Suppressor macrophage (primary cell): ENCODE measurements at regions not wholly inside any gene's neighbourhood (a gene's known extent, or its start where the extent isn't known, plus 50 kb on each side); places are given as distances from the start of the nearest gene placed in this dataset.

ENCODE experiments used
- DNase-seq, 4 experiments: peaks; one replicate each; pipeline ENCODE4 v3.0.0-alpha.2; 2020 to 2022

DNA sequence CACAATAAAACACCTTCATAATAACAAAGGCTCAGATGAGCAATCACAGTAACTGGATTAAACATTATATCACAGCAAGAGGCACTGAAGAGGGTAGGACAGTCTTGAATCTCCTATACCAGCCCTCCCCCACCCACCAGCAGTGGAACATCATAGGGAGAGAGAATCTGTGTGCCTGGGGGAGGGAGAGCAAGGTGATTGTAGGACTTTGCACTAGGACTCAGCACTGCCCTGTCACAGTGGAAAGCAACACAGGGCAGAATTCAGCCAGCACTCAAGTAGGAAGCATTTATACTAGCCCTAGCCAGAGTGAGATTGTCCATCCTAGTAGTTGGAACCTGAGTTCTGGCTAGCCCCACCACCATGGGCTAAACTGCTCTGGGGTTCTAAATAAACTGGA, 400.2 kb downstream of the HAO1 start:
- no peak for DNase-seq

DNA sequence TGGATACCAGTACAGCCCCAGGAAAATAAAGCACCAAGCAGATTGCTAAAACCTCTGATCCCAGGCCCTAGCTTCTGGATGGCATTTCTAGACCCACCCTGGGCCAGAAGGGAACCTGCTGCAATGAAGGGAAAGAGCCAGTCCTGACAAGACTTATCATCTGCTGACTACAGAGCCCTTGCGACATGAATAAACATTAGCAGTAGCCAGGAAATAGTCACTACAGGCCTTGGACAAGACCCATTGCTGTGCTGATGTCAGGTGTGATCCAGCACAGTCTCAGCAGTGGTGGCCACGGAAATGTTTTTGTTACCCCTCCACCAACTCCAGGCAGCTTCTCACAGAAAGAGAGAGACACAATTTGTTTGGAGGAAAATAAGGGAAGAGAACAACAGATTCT, 399.3 kb downstream of the HAO1 start:
- no peak for DNase-seq

DNA sequence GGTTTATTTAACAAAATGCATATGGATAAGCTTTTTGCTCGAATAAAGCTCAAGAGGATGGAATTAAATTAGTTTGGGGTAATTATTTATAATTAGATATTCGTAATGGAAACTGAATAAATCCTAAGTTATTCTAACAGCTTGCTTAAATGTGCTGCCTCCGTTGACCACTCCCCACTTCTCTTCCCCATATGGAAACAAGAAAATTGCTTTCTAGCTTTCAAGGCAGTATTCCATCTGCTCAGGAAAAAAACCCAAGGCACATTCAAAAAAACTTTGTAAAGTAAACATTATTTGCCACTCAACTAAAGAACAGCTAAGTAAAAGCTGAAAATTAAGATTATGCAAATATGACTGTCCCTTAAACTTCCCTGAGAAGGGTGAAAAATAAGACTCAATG, 369.2 kb downstream of the HAO1 start:
- no peak for DNase-seq

DNA sequence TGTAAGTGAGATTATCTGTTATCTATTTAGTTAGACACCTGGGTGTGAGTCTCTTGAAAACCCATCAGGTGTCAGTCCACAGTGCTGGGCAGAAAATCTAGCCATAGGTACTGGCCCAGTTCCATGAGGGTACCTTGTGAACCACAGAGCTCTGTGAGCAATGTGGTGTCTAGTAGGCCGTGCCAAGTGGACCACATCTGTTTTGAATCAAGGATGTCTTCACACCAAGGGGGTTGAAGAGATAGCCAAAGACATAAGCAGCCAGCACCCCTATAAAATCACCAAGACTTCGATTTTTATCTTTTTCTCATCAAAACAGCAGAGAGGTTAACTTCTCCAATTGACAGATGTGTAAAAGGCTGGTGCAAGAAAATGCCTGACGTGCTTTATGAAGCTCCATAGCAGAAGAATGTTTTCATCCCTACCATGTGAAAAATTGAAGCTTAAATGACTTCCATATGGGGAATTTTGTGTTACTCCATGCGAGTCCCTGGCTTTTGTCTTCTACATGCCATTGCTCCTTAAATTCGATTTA, 368.7 kb downstream of the HAO1 start:
- DNase-seq = no peak

DNA sequence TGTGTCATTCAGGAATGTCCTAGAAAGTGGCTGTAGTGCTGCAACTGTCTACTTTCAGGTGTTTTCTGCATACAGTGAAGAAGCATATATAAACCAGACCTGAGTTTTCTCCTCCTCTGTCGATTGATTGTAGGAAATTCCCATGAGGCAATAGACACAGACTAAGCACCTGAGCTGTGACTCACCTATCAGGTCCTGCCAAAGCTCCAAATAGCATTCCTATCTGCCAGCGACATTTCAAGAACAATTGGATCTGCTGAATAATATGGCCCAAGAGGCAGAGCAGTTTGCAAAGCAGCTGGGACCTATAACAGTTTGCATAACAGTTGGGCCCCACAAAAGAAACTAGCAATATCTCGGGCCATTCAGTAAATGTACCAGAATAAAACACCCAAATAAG, 360.4 kb downstream of the HAO1 start:
- no peak for DNase-seq

DNA sequence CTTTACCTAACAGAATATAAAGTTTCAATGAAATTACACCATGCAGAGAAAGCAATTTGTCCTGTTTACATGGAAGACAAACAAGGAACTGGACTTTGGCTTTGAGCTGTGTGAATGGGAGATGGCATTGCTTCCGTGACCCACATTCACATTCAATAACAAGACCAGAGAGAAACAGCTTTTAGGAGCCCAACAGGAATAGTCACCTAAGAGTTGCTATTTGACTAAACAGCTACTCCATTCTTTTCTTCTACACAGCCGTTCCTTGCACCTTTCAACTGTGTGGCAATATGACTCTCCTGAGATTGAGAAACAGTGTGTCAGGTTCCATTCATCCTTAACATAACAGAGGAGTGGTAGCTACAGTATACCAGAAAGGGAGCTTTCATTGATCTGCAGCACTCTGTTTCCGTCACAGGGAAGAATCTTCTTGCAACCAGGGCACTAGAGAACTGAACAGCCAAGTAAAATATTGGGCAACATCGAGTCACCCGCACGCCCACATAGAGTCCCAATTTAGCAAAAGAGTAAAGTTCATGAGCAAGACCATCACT, 355.1 kb downstream of the HAO1 start:
- peak; percentile 45 to 56 (median 47) for DNase-seq

DNA sequence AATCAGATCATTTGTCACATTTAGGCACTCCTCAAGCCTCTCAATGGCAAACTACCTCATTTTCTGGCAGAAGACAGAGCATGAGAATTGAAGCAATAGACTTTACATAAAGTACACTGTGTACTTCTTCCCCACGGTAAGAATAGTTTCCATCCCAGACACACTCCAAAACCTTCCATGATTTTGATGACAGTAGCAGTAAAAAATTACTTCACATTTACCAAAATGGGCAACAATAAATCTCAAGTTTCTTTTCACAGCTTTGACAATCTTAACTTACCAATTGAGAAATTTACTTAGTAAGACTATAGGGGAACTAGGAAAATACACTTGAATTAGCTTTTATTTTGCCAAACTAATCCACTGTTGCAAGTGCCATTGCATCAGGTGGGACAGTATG, 353.8 kb downstream of the HAO1 start:
- DNase-seq = no peak

DNA sequence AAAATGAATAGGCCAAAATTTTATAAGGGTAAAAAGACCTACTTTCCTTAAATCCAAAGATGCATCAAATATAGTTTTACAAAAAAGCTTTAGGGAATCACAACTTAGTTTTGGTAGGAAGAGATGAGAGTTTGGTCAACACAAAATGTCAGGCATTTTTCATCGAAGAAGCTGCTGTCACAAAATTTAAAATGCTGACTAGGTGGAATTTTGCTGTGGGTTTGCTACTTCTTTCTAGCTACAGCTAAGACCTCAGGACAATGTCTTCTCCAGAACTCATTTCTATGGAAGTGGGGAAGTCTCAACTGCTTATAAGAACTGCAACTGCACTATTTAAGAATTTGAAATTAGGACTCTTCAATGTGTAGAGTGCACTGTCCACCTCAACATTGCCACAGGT, 351.1 kb downstream of the HAO1 start:
- DNase-seq = no peak

DNA sequence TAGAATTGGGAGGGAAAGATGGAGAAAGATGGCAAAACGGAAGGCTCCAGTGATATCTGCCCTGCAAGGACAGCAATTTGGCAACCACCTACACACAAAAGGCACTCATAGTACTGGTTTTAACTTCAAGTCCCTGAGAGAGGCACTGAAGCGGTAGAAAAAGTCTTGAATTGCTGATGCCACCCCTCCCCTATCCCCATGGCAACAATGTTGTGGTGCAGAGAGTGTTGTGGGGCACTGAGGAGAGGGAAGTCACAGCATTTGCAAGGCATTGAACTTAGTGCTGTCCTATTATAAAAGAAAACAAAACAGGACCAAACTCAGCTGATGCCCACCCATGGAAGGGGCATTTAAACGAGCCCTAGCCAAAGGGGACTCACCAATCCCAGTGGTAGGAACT, 343.7 kb downstream of the HAO1 start:
- DNase-seq = no peak

DNA sequence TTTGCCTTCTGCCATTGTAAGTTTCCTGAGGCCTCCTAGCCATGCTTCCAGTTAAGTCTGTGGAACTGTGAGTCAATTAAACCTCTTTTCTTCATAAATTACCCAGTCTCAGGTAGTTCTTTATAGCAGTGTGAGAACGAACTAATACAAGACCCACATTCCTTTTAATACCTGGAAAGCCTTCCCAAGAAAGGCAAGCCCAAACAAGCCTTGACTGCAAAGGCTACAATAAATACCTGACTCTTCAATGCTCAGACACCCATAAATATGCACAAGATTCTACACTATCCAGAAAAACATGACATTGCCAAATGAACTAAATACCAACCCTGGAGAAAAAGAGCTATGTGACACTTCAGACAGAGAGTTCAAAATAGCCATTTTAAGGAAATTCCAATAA, 338.8 kb downstream of the HAO1 start:
- no peak for DNase-seq

DNA sequence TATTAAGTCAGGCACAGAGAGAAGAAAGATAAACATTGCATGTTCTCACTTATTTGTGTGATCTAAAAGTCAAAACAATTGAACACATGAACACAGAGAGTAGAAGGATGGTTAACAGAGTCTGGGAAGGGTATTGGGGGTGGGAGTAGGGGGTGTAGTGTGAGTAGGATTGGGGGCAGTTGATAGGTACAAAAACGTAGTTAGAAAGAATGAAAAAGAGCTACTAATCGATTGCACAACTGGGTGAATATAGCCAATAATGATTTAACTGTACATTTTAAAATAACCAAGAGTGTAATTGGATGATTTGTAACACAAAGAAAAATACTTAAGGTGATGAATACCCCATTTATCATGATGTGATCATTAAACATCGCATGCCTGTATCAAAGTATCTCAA, 333.3 kb downstream of the HAO1 start:
- no peak for DNase-seq

DNA sequence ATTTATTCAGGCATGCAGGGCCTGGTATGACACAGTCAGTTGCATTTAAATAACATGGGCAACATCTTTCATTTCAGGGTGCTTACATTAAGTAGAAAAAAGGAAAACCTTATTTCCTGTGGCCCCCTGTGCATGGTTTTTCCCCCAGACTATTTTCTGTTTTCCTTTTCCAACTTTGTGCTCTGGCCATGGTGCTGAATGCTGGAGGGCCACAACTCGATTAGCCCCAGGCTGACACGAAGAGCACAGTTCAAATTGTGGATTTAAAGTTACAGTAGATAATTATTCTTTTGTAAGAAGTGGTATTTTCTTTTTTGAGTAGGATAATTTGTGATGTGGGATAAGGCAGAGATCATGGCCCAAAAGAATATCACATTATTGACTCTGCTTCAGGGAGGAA, 332.0 kb downstream of the HAO1 start:
- DNase-seq = no peak

DNA sequence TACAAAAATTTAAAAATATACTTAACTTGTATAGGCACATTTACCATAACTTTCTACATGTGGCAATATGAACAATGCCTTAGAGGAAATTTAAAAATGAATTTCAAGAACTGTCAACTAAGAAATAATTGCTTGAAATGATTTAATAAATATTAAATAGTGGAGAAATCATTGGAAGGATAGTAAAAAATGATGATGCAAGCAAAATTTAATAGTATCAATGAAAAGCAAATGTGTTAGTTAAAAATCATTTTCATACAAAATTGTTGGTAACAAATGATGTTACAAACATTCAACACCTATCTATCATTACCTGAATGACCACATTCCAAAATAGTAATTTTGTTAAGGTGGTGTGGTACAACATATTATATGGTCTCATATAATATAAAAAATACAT, 331.0 kb downstream of the HAO1 start:
- DNase-seq = no peak

DNA sequence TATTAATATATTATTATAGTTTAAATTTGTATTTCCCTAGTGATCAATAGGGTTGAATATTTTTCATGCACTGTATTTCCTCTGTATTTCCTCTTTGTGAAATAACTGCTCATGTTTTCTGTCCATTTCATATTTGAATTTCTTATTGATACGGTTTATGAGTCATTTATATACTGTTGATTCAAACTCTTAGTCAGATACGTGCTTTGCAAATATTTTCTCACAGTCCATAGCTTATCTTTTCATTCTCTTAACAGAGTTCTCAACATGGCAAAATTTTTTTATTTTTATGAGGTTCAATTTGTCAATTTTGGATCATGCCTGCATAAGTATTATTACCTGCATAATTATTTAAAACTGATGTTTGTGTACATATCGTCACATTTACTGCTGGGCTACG, 329.6 kb downstream of the HAO1 start:
- DNase-seq = no peak

DNA sequence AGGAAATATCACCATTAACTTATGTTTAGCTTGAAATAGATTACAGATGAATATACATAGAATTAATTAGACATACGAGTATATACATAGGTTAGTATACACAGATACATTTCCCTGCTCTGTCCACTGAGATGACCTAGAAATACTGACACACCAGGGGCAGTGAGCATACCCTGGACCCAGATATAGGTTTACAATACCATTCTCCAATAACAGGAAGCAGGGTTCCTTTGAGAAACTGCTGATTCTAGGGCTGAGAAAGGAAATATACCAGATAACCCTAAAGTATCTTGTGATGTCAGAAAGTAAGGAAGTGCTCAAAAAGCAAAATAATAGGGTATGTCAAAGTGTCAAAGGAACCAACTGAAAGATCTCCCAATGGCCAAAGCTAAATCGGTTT, 322.5 kb downstream of the HAO1 start:
- DNase-seq = no peak

DNA sequence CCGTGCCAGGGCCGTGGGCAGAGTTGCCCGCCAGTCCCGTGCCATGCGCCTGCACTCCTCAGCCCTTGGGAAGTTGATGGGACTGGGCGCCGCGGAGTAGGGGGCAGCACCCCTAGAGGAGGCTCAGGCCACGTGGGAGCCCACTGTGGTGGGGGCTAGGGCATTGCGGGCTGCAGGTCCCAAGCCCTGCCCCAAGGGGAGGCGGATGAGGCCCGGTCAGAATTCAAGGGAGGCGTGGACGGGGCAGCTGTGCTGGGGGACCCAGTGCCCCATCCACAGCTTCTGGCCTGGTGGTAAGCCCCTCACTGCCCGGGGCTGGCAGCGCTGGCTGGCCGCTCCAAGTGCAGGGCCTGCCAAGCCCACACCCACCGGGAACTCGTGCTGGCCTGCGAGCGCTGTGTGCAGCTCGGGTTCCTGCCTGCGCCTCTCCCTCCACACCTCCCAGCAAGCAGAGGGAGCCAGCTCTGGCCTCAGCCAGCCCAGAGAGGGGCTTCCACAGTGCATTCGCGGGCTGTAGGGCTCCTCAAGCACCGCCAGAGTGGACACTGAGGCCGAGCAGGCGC, 317.8 kb downstream of the HAO1 start:
- DNase-seq = no peak

DNA sequence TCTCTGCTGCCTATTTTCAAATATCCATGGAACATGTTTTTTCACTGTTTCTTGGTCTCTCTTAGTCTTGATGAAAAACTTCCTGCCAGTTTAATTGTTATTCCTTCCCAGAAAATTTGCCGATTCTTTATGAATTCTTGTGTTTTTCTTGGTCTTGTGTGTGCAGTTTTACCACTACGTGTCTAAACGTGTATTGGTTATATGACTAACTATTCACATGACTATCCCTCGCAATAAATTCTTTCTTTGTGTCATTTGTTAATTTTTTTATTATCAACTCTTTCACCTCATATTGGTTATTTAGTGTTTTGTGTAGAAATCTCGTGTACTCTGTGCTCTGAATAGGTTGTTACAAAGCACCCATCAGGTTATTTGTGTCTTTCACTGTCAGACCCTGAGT, 315.4 kb downstream of the HAO1 start:
- DNase-seq = no peak

DNA sequence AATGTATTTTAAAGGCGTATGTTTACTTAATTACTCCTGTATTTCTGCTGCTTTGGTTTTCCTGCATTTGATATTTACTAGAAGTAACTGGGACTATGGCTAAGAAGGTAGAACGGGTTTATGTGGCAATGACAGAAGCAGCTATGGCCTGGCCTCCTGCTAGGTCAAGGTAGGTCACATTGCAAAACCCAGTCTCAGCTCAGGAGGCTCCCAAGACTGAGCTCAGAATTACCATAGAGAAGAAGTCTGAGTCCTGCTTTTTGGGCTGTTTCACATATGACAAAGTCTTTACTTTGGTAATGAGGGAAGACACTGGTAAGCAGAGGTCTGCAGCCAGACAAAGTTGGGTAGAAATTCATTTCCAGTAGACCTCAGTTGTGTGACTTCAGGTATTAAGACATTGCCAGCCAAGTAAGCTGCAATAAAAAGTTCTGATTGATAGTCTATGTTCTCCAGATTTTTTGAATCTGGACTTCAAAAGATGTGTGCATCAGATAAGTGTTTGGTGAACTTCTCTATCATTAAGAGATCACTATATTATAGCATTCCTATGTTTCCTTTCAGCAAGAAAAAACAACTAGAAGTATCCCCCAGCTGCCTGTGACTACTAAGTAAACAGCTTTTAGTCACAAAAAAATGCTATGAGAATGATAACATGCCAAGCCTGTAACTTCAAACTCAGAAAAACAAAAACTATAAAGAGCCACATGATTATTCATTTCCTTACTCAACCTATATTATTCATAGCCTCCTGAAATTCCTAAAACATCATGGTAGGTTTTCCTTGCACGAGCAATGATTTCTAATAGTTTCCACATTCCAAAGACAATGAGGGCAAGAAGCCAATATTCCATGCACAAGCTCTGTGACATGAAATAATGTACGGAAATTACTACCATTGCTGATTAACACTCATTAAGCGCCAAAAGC, 312.3 kb downstream of the HAO1 start:
- DNase-seq = no peak

DNA sequence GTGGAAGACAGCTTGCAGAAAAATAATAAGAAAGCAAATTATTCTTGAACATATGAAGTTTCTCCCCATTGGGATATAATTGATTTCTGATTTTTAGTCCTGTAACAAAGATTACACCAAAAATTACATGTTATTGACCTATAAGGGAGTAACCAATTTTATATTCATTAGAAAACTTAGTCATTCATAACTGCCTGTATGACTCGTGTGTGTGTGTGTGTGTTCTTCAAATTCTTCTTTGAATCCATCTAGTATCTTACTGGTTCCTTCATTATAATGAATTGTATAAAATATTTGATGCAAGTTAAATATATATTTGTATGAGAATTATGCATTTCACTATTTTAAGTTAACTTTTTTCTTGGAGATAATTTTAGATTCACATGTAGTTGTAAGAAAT, 310.4 kb downstream of the HAO1 start:
- DNase-seq = no peak

DNA sequence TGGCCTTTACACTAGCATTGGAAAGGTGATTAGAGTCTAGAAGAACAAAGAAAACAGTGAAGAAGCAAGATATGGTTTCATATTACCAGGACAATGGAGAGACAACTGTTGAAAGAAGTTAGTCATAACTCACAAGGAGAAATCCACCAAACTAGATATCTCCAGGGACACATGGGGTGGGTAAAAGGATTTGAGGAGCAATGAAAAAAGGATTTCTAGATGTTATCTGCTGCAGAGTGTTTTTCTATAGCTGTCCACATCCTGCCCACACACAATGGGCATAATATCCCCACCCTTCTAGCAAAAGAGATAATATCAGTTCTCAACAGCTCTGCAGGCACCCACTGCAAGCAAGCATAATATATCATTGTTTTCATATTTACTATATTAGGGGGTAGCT, 303.1 kb downstream of the HAO1 start:
- DNase-seq = no peak

DNA sequence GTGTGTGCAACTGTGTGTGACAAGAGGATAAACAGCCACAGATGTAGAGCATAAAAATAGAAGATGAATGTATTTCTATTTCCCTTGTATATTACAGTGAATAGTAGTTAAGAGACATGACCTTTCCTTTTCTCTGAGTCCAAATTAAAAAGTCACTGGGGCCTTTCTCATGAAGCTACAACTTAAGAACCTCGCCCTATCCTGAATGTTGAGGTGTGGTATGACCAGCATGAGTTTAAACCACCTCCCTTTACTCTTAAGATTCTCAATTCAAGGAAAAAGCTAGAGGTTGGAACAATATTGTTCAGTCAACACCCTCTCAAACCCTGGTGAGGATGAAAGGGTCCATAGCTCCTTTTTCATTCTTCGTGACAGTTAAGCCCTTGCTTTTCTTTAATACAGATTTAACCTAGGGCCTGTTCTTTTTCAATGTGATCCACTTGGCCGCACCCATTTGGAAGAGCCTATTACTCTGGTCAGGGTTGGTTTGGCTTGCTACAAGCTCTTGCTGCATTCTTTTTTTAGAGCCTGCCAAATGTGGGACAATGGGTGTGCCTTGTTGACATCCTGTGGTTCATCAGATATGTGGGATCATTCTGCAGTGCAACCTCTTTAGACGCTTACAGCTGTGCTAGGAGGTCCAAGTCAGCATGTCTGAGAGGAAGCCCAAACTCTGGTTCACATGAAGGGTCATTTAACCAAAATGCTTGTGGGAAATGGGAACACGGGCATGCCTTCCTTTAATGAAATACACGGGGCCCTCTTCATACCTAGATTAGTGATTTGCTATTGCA, 290.0 kb downstream of the HAO1 start:
- DNase-seq = no peak

DNA sequence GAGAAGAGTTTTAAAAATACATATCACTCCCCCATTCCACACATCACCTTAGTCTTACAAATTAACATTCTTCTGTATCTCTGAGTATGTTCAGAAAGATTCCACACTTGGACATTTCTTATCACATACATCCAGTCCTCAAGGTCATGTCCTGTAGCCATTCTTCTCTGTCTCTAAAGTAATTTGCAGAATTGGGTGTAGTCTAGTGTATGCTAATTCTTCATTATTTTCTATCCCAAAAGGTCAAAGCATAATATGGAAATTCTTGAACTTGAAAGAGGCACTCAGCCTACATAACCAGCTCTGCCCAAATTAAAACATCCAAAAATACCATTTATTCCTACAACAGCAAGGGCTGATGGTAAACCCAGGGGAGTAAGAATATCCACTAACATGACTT, 286.0 kb downstream of the HAO1 start:
- DNase-seq = no peak
